HCT116 (cell line): ENCODE measurements at regions not wholly inside any gene's neighbourhood (a gene's known extent, or its start where the extent isn't known, plus 50 kb on each side); places are given as distances from the start of the nearest gene placed in this dataset.

Source experiments
- ATAC-seq: fragments of 200-7000 bp; cut with Tn5 transposase; 2 replicates; pipeline ENCODE4 v1.9.1; 2020; ENCODE audit warnings: mild to moderate bottlenecking, moderate library complexity
- BruUV-seq: library from RNA; stranded (reverse); fragments of 400-500 nt; replicated peaks from 2 replicates; lab custom pipeline; 2021; lab: Mats Ljungman, UMichigan
- CTCF ChIA-PET: fragments of 300-600 bp; sonication (Branson Sonifier 250); formaldehyde crosslinking; loops from one replicate; lab custom pipeline; 2021; ENCODE audit warnings: antibody characterized with exemption; lab: Charles Lee
- POLR2A ChIA-PET: fragments of 300-600, 350-600 bp; sonication (Branson Sonifier 250); formaldehyde crosslinking; loops from one replicate; lab custom pipeline; 2021; ENCODE audit warnings: antibody characterized with exemption; lab: Charles Lee
- RAD21 ChIA-PET, 2 experiments: fragments of 300-600 bp; sonication (Branson Sonifier 250); formaldehyde crosslinking; loops; one replicate each; lab custom pipeline; 2023; ENCODE audit warnings: low total read pairs in 2 of 2; ENCODE audit not compliant: uncharacterized antibody in 2 of 2, unreplicated experiment in 2 of 2, low non-redundant PET in 1 of 2; lab: Charles Lee
- DNase-seq: peaks from one replicate; pipeline ENCODE4 v3.0.0-alpha.2; 2010; ENCODE audit warnings: low read depth, low spot score
- H2AFZ ChIP-seq: fragments of 200-600 bp; shearing (Covaris generic), sonication (generic); 2 replicates; pipeline ENCODE4 v1.6.1; 2017; ENCODE audit warnings: low read depth, mixed run types, mixed read lengths, antibody characterized with exemption, low read length; ENCODE audit not compliant: poor library complexity, severe bottlenecking
- H3K27ac ChIP-seq: 2 replicates; pipeline ENCODE4 v1.5.1; 2012; ENCODE audit warnings: low read depth, low read length
- H3K27me3 ChIP-seq: fragments of 200-600 bp; sonication (generic); 2 replicates; pipeline ENCODE4 v1.6.1; 2016; ENCODE audit warnings: mixed run types, low read length, mixed read lengths; ENCODE audit not compliant: insufficient read depth
- H3K36me3 ChIP-seq, 2 experiments: fragments of 200-500 bp in 1 of 2; fragments of 200-600 bp in 1 of 2; sonication (Bioruptor generic) in 1 of 2; sonication (generic) in 1 of 2; 2 replicates each; pipeline versions ENCODE4 v1.5.1 to v1.6.1; 2014 to 2016; ENCODE audit warnings: low read length in 2 of 2, inconsistent platforms in 1 of 2, mixed read lengths in 1 of 2, mixed run types in 1 of 2; ENCODE audit not compliant: insufficient read depth in 2 of 2, control insufficient read depth in 1 of 2
- H3K4me1 ChIP-seq, 2 experiments: fragments of 200-600 bp in 1 of 2; sonication (generic) in 1 of 2; 2 replicates each; pipeline versions ENCODE4 v1.5.1 to v1.6.1; 2012 to 2017; ENCODE audit warnings: low read length in 2 of 2, inconsistent platforms in 1 of 2, mild to moderate bottlenecking in 1 of 2, mixed read lengths in 1 of 2, mixed run types in 1 of 2, moderate library complexity in 1 of 2; ENCODE audit not compliant: insufficient read depth in 2 of 2, control insufficient read depth in 1 of 2
- H3K4me2 ChIP-seq: fragments of 200-600 bp; sonication (generic); 2 replicates; pipeline ENCODE4 v1.6.1; 2017; ENCODE audit warnings: mixed run types, low read length, mixed read lengths
- H3K4me3 ChIP-seq, 2 experiments: fragments of 200-600 bp in 1 of 2; sonication (generic) in 1 of 2; replicated peaks in 1 of 2; 2 replicates each; pipeline ENCODE4 v1.5.1; 2011 to 2016; ENCODE audit warnings: low read length in 2 of 2, control low read depth in 1 of 2, low read depth in 1 of 2, mild to moderate bottlenecking in 1 of 2, mixed read lengths in 1 of 2, mixed run types in 1 of 2
- H3K79me2 ChIP-seq: fragments of 200-600 bp; sonication (generic); 2 replicates; pipeline ENCODE4 v1.6.1; 2017; ENCODE audit warnings: mild to moderate bottlenecking, mixed run types, low read length, moderate library complexity, mixed read lengths; ENCODE audit not compliant: insufficient read depth
- H3K9ac ChIP-seq: fragments of 200-600 bp; sonication (generic); 2 replicates; pipeline ENCODE4 v1.6.1; 2016; ENCODE audit warnings: low read length, mixed read lengths
- H3K9me2 ChIP-seq: fragments of 200-600 bp; sonication (generic), shearing (Covaris generic); 2 replicates; pipeline ENCODE4 v1.6.1; 2017; ENCODE audit warnings: mixed run types, mild to moderate bottlenecking, moderate library complexity; ENCODE audit not compliant: insufficient read depth
- H3K9me3 ChIP-seq, 2 experiments: fragments of 200-500 bp in 1 of 2; fragments of 200-600 bp in 1 of 2; sonication (Bioruptor generic) in 1 of 2; sonication (generic) in 1 of 2; 2 replicates each; pipeline ENCODE4 v1.6.1; 2014 to 2017; ENCODE audit warnings: low read length in 2 of 2, mixed read lengths in 2 of 2, inconsistent platforms in 1 of 2, low read depth in 1 of 2, mild to moderate bottlenecking in 1 of 2, mixed run types in 1 of 2, moderate library complexity in 1 of 2; ENCODE audit not compliant: control insufficient read depth in 1 of 2, insufficient read depth in 1 of 2
- H4K20me1 ChIP-seq: fragments of 200-600 bp; sonication (generic), shearing (Covaris generic); 2 replicates; pipeline ENCODE4 v1.6.1; 2017; ENCODE audit warnings: mixed run types, mild to moderate bottlenecking, moderate library complexity; ENCODE audit not compliant: insufficient read depth
- EGR1 ChIP-seq: IDR thresholded peaks from 2 replicates; pipeline ENCODE4 v1.6.1; 2012; ENCODE audit warnings: low read depth
- ELF1 ChIP-seq: IDR thresholded peaks from 2 replicates; pipeline ENCODE4 v1.6.1; 2012; ENCODE audit warnings: low read depth, borderline replicate concordance
- JUND ChIP-seq: IDR thresholded peaks from 2 replicates; pipeline ENCODE4 v1.6.1; 2012
- RAD21 ChIP-seq: IDR thresholded peaks from 2 replicates; pipeline ENCODE4 v1.6.1; 2012; ENCODE audit warnings: low read depth, mild to moderate bottlenecking
- SIN3A ChIP-seq: IDR thresholded peaks from 2 replicates; pipeline ENCODE4 v1.6.1; 2012; ENCODE audit warnings: low read depth
- SP1 ChIP-seq: IDR thresholded peaks from 2 replicates; pipeline ENCODE4 v1.6.1; 2012; ENCODE audit warnings: low read depth
- TCF7L2 ChIP-seq: IDR thresholded peaks from 2 replicates; pipeline ENCODE4 v1.7.0; 2011; ENCODE audit warnings: borderline replicate concordance, inconsistent platforms; ENCODE audit not compliant: insufficient read depth, insufficient read length; ENCODE audit errors: extremely low read depth
- ZFX ChIP-seq: fragments of 450-650 bp; IDR thresholded peaks from 2 replicates; pipeline ENCODE4 v1.6.1; 2017
- intact Hi-C: fragments of 100-400 bp; cut with micrococcal nuclease; formaldehyde crosslinking; loops from 2 replicates; pipeline ENCODE4 v1.10.0; 2022
- TF ChIP-seq, protein P1 (sequence below), 3 experiments: fragments of 200-600 bp in 1 of 3; sonication (generic) in 1 of 3; IDR thresholded peaks in 2 of 3; conservative IDR thresholded peaks in 1 of 3; 2 replicates each; pipeline ENCODE4 v1.5.1; 2012 to 2017; ENCODE audit warnings: low read depth in 2 of 3, low read length in 2 of 3, antibody characterized with exemption in 1 of 3, borderline replicate concordance in 1 of 3, control low read depth in 1 of 3, mild to moderate bottlenecking in 1 of 3, mixed read lengths in 1 of 3, mixed run types in 1 of 3, moderate library complexity in 1 of 3; ENCODE audit not compliant: insufficient read depth in 1 of 3

- TF ChIP-seq, protein P1, sequence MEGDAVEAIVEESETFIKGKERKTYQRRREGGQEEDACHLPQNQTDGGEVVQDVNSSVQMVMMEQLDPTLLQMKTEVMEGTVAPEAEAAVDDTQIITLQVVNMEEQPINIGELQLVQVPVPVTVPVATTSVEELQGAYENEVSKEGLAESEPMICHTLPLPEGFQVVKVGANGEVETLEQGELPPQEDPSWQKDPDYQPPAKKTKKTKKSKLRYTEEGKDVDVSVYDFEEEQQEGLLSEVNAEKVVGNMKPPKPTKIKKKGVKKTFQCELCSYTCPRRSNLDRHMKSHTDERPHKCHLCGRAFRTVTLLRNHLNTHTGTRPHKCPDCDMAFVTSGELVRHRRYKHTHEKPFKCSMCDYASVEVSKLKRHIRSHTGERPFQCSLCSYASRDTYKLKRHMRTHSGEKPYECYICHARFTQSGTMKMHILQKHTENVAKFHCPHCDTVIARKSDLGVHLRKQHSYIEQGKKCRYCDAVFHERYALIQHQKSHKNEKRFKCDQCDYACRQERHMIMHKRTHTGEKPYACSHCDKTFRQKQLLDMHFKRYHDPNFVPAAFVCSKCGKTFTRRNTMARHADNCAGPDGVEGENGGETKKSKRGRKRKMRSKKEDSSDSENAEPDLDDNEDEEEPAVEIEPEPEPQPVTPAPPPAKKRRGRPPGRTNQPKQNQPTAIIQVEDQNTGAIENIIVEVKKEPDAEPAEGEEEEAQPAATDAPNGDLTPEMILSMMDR (IDR thresholded peaks at IDR 0.05 in 2 of 3, conservative IDR thresholded peaks at IDR 0.05 in 1 of 3; ENCODE audit: borderline replicate concordance in 1 of 3, insufficient read depth in 1 of 3, low read depth in 2 of 3, low read length in 2 of 3), result no peak
- TF ChIP-seq JUND (no peak), ELF1 (no peak)
These were observed 111.6 kb upstream of the CXCL13 start (continued) for GRCh38 chr4:77493829-77494551.

GRCh38 chr4:77496457-77496856 is 109.2 kb upstream of the CXCL13 start:
- intact Hi-C loops, result no loop called here
- Histone ChIP-seq H3K4me2 (no peak overlapping the region), H3K4me3 (no peak overlapping the region), H3K4me1 (no peaks in the 10 kb centered on the region)
- TF ChIP-seq RAD21 (no peak), SP1 (no peak), ELF1 (no peak), TCF7L2 (no peak), EGR1 (no peak), SIN3A (no peak), ZFX (no peak)
- TF ChIP-seq, all 23 proteins: peak for 0
- no TSS peak for BruUV-seq
- DNase-seq, result no peak
- no peaks in the 10 kb centered on the region for H4K20me1 ChIP-seq
- H2AFZ ChIP-seq, result no peak overlapping the region
- no peak overlapping the region for H3K27ac ChIP-seq
- H3K9me3 ChIP-seq, result no peaks in the 10 kb centered on the region
- H3K79me2 ChIP-seq, result no peaks in the 10 kb centered on the region
- RAD21 ChIA-PET, result no interaction called here
- H3K27me3 ChIP-seq, result 0 out of 2 replicates have a peak, but pooled peaks cover 5% of the 10 kb centered on the region
- no peak overlapping the region for H3K9ac ChIP-seq
- H3K9me2 ChIP-seq, result no peaks in the 10 kb centered on the region
- POLR2A ChIA-PET, result no interaction called here
- CTCF ChIA-PET, result no interaction called here
- no peak for ATAC-seq
- H3K36me3 ChIP-seq, result no peaks in the 10 kb centered on the region
